ENCODE measurements at regions not wholly inside any gene's neighbourhood (a gene's known extent, or its start where the extent isn't known, plus 50 kb on each side); places are given as distances from the start of the nearest gene placed in this dataset.

DNA sequence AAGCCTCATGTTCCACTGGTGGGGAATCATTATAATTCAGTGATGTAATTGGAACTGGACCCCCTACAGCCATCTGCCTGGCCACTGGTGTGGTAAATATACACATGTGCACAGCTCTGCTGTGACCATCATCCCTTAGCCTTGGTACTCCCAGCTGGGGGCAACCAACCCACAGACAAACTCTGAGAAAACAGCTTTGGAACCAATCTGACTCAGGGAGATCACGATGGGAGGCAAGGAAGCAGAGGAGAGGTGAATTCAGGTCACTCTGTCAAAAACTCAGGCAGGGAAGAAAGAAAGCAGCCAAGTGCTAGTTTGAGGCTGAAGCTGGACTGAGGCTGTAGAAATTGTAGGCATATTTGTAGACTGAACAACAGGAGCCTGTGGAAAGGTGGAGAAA lies 197.8 kb upstream of the GALNT2 start:
- Histone ChIP-seq H3K9ac (ENCODE audit: low read length) (no peak overlapping the region), H3K79me2 (ENCODE audit: low read length) (no peaks in the 10 kb centered on the region), H3K4me3 (ENCODE audit: low read length) (no peak overlapping the region), H4K20me1 (ENCODE audit: insufficient read depth, low read length) (no peaks in the 10 kb centered on the region), H3K9me3 (ENCODE audit: insufficient read depth, low read length) (no peaks in the 10 kb centered on the region), H3K4me2 (ENCODE audit: low read length) (no peak overlapping the region), H3K27ac (ENCODE audit: low read length) (no peak overlapping the region), H3K36me3 (replicated peaks; ENCODE audit: low read depth, low read length) (no peaks in the 10 kb centered on the region), H3K27me3 (ENCODE audit: low read depth, low read length) (peaks cover 10% of the 10 kb centered on the region), H3K4me1 (ENCODE audit: low read length) (no peaks in the 10 kb centered on the region), H2AFZ (ENCODE audit: low read depth, low read length) (no peak overlapping the region)
- TF ChIP-seq EZH2phosphoT487 (IDR thresholded peaks at IDR 0.05; ENCODE audit: low read depth), result no peak

GRCh38 chr1:229869687-229870086 lies 197.4 kb upstream of the GALNT2 start:
- Histone ChIP-seq H3K9ac (ENCODE audit: low read length) (no peak overlapping the region), H3K4me2 (ENCODE audit: low read length) (no peak overlapping the region), H3K79me2 (ENCODE audit: low read length) (no peaks in the 10 kb centered on the region), H2AFZ (ENCODE audit: low read depth, low read length) (no peak overlapping the region), H3K9me3 (ENCODE audit: insufficient read depth, low read length) (no peaks in the 10 kb centered on the region), H3K27me3 (ENCODE audit: low read depth, low read length) (peaks cover 10% of the 10 kb centered on the region), H3K27ac (ENCODE audit: low read length) (no peak overlapping the region), H3K4me3 (ENCODE audit: low read length) (no peak overlapping the region), H4K20me1 (ENCODE audit: insufficient read depth, low read length) (no peaks in the 10 kb centered on the region), H3K36me3 (replicated peaks; ENCODE audit: low read depth, low read length) (no peaks in the 10 kb centered on the region), H3K4me1 (ENCODE audit: low read length) (no peaks in the 10 kb centered on the region)
- TF ChIP-seq CTCF (IDR thresholded peaks at IDR 0.05; ENCODE audit: low read depth, low read length) (no peak), EZH2phosphoT487 (IDR thresholded peaks at IDR 0.05; ENCODE audit: low read depth) (no peak)

DNA sequence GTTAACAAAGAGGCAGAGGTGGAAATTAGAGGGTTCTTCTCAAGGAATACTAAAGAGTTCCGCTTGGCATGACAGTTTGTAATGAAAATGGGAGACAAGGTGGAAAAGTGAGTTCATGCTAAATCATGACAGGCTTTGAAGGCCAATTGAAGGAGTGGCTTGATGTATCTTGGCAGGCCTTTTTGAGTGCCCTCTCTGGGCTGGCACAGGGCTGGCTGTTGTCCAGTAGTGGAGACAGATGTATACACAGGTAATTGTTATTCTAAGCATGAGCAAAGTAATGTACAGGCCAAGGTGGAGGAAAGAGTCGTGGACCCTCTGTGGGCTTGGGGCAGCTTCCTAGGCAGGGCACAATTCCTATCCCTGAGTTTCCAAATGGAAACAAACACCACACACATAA lies 196.7 kb upstream of the GALNT2 start:
- H3K4me1 ChIP-seq (ENCODE audit: low read length), result no peaks in the 10 kb centered on the region
- no peaks in the 10 kb centered on the region for H3K9me3 ChIP-seq (ENCODE audit: insufficient read depth, low read length)
- no peak overlapping the region for H3K9ac ChIP-seq (ENCODE audit: low read length)
- H2AFZ ChIP-seq (ENCODE audit: low read depth, low read length), result no peak overlapping the region
- no peak overlapping the region for H3K4me2 ChIP-seq (ENCODE audit: low read length)
- H3K27ac ChIP-seq (ENCODE audit: low read length), result no peak overlapping the region
- no peak overlapping the region for H3K4me3 ChIP-seq (ENCODE audit: low read length)
- H4K20me1 ChIP-seq (ENCODE audit: insufficient read depth, low read length), result no peaks in the 10 kb centered on the region
- TF ChIP-seq EZH2phosphoT487 (IDR thresholded peaks at IDR 0.05; ENCODE audit: low read depth) (no peak), CTCF (IDR thresholded peaks at IDR 0.05; ENCODE audit: low read depth, low read length) (no peak)
- H3K27me3 ChIP-seq (ENCODE audit: low read depth, low read length), result peaks cover 10% of the 10 kb centered on the region
- no peaks in the 10 kb centered on the region for H3K36me3 ChIP-seq (replicated peaks; ENCODE audit: low read depth, low read length)
- no peaks in the 10 kb centered on the region for H3K79me2 ChIP-seq (ENCODE audit: low read length)

GRCh38 chr1:229871078-229871676 lies 195.9 kb upstream of the GALNT2 start:
- H3K9me3 ChIP-seq (ENCODE audit: insufficient read depth, low read length), result no peaks in the 10 kb centered on the region
- no peak overlapping the region for H3K4me3 ChIP-seq (ENCODE audit: low read length)
- no peaks in the 10 kb centered on the region for H3K36me3 ChIP-seq (replicated peaks; ENCODE audit: low read depth, low read length)
- peaks cover 10% of the 10 kb centered on the region for H3K27me3 ChIP-seq (ENCODE audit: low read depth, low read length)
- no peaks in the 10 kb centered on the region for H3K79me2 ChIP-seq (ENCODE audit: low read length)
- no peak overlapping the region for H3K27ac ChIP-seq (ENCODE audit: low read length)
- no peaks in the 10 kb centered on the region for H3K4me1 ChIP-seq (ENCODE audit: low read length)
- no peaks in the 10 kb centered on the region for H4K20me1 ChIP-seq (ENCODE audit: insufficient read depth, low read length)
- TF ChIP-seq EZH2phosphoT487 (IDR thresholded peaks at IDR 0.05; ENCODE audit: low read depth) (no peak), CTCF (IDR thresholded peaks at IDR 0.05; ENCODE audit: low read depth, low read length) (no peak)
- H2AFZ ChIP-seq (ENCODE audit: low read depth, low read length), result no peak overlapping the region
- H3K9ac ChIP-seq (ENCODE audit: low read length), result no peak overlapping the region
- H3K4me2 ChIP-seq (ENCODE audit: low read length), result no peak overlapping the region

Data from OCI-LY3 (cell line).